Right lobe of liver (tissue), 6 donors: ENCODE measurements at regions not wholly inside any gene's neighbourhood (a gene's known extent, or its start where the extent isn't known, plus 50 kb on each side); places are given as distances from the start of the nearest gene placed in this dataset.
"Not testable (repeated sequence)": the region's sequence is repeated elsewhere in the genome, so short reads cannot be mapped to it uniquely, and the experiment has no call there.

Experiments
- ATAC-seq, 4 donors: fragments of 200-7000 bp; cut with Tn5 transposase; one replicate each; pipeline ENCODE4 v1.9.1; 2020; ENCODE audit warnings: mild to moderate bottlenecking in 4 of 4, moderate library complexity in 4 of 4
- DNase-seq, 3 donors: peaks; one replicate each; pipeline ENCODE4 v3.0.0-alpha.2; 2020
- H3K27ac ChIP-seq, 3 donors: fragments of 200-600 bp; one replicate each; pipeline ENCODE4 v1.8.0; 2022
- H3K27me3 ChIP-seq, 2 donors: fragments of 200-600 bp; one replicate each; pipeline ENCODE4 v1.8.0; 2022
- H3K36me3 ChIP-seq, 4 donors: fragments of 200-600 bp; sonication (generic) in 1 of 4; one replicate each; pipeline versions ENCODE4 v1.5.1 to v1.8.0; 2017 to 2022; ENCODE audit warnings: control low read depth in 1 of 4
- H3K4me1 ChIP-seq, 4 donors: fragments of 200-600 bp; sonication (generic) in 1 of 4; one replicate each; pipeline versions ENCODE4 v1.5.1 to v1.8.0; 2017 to 2022; ENCODE audit warnings: control low read depth in 1 of 4
- H3K4me3 ChIP-seq, 3 donors: fragments of 200-600 bp; one replicate each; pipeline ENCODE4 v1.8.0; 2022
- H3K9me3 ChIP-seq, 4 donors: fragments of 200-600 bp; sonication (generic) in 1 of 4; one replicate each; pipeline versions ENCODE4 v1.5.1 to v1.8.0; 2017 to 2022; ENCODE audit warnings: control low read depth in 1 of 4
- CTCF ChIP-seq, 4 donors: fragments of 200-600 bp in 3 of 4; fragments of 450-650 bp in 1 of 4; IDR thresholded peaks; one replicate each; pipeline versions ENCODE4 v1.5.1 to v1.8.0; 2016 to 2022; ENCODE audit warnings: antibody characterized with exemption in 4 of 4, mild to moderate bottlenecking in 2 of 4
- POLR2A ChIP-seq: fragments of 450-650 bp; IDR thresholded peaks from one replicate; pipeline ENCODE4 v1.6.1; 2017; ENCODE audit warnings: antibody characterized with exemption, mild to moderate bottlenecking
- WGBS: methylation state at CpG from one replicate; pipeline ENCODE4 v1.1.6; 2018; ENCODE audit warnings: low coverage, low lambda C conversion rate; ENCODE audit not compliant: insufficient coverage; ENCODE audit errors: missing lambda C conversion rate; 5-methylcytosine and 5-hydroxymethylcytosine counted together
- intact Hi-C, 2 donors: fragments of 100-400 bp; cut with DNase I; formaldehyde crosslinking; loops; one replicate each; pipeline versions ENCODE4 v1.11.2 to v1.14.1; 2022
- donor health status: DM: no; HTN: yes; CAD: no.
- donor health status: DM: no; HTN: no; CAD: no.
- donor health status: DM: no; HTN: no; CAD: no.
- donor health status: DM: no; HTN: yes; CAD: no.
- donor health status: DM: no; HTN: yes; CAD: no.

- Histone ChIP-seq H3K4me1 (no peaks in the 10 kb centered on the region), H3K4me3 (no peak overlapping the region), H3K27ac (no peak overlapping the region), H3K9me3 (no peaks in the 10 kb centered on the region), H3K27me3 (no peaks in the 10 kb centered on the region), H3K36me3 (no peaks in the 10 kb centered on the region)
- 46% methylated on average over 3 of the region's 3 CpGs for WGBS
- intact Hi-C loops = no loop called here
- TF ChIP-seq POLR2A = no peak
- no peak for TF ChIP-seq CTCF (IDR thresholded peaks at IDR 0.05)
- DNase-seq (no peak), ATAC-seq (no peak)
Observed at GRCh38 chr6:105519954-105520353, 117.1 kb upstream of the PREP start.

GRCh38 chr6:105518993-105519392 lies 116.1 kb upstream of the PREP start:
- intact Hi-C loops, H3K27me3 ChIP-seq, H3K9me3 ChIP-seq, H3K36me3 ChIP-seq, ATAC-seq, H3K4me3 ChIP-seq, DNase-seq, H3K27ac ChIP-seq, H3K4me1 ChIP-seq: not testable (repeated sequence)
- 61% methylated on average over 4 of the region's 4 CpGs for WGBS

GRCh38 chr6:105515054-105515453 lies 112.2 kb upstream of the PREP start:
- no peaks in the 10 kb centered on the region for H3K27me3 ChIP-seq
- no peak for TF ChIP-seq CTCF (IDR thresholded peaks at IDR 0.05)
- no peak for TF ChIP-seq POLR2A
- DNase-seq (no peak), ATAC-seq (no peak)
- H3K36me3 ChIP-seq = no peaks in the 10 kb centered on the region
- no peak overlapping the region for H3K27ac ChIP-seq
- H3K4me3 ChIP-seq = no peak overlapping the region
- intact Hi-C loops = no loop called here
- 41% methylated on average over 6 of the region's 6 CpGs for WGBS
- H3K4me1 ChIP-seq = no peaks in the 10 kb centered on the region
- H3K9me3 ChIP-seq = no peaks in the 10 kb centered on the region

GRCh38 chr6:105514306-105514705 lies 111.4 kb upstream of the PREP start:
- Histone ChIP-seq H3K4me1 (no peaks in the 10 kb centered on the region), H3K27me3 (no peaks in the 10 kb centered on the region), H3K4me3 (no peak overlapping the region), H3K27ac (no peak overlapping the region), H3K9me3 (no peaks in the 10 kb centered on the region), H3K36me3 (no peaks in the 10 kb centered on the region)
- DNase-seq = no peak
- no peak for TF ChIP-seq CTCF (IDR thresholded peaks at IDR 0.05)
- TF ChIP-seq POLR2A = no peak
- WGBS = 49% methylated on average over 5 of the region's 5 CpGs
- intact Hi-C loops = no loop called here
- peak in 1 of 4 donors; percentile 64 for ATAC-seq

GRCh38 chr6:105511639-105512038 lies 108.8 kb upstream of the PREP start:
- no peak for DNase-seq
- 73% methylated on average over 2 of the region's 2 CpGs for WGBS
- no peak for ATAC-seq

More at GRCh38 chr6:105511639-105512038, 108.8 kb upstream of the PREP start:
- intact Hi-C loops = no loop called here
- Histone ChIP-seq H3K27ac (no peak overlapping the region), H3K36me3 (no peaks in the 10 kb centered on the region), H3K9me3 (no peaks in the 10 kb centered on the region), H3K4me3 (no peak overlapping the region), H3K4me1 (no peaks in the 10 kb centered on the region), H3K27me3 (no peaks in the 10 kb centered on the region)
- TF ChIP-seq POLR2A = no peak
- TF ChIP-seq CTCF (IDR thresholded peaks at IDR 0.05) = no peak
